Vagina (tissue), 2 donors: ENCODE measurements at regions not wholly inside any gene's neighbourhood (a gene's known extent, or its start where the extent isn't known, plus 50 kb on each side); places are given as distances from the start of the nearest gene placed in this dataset.
"Not testable (repeated sequence)": the region's sequence is repeated elsewhere in the genome, so short reads cannot be mapped to it uniquely, and the experiment has no call there.

ENCODE experiments used
- DNase-seq, 2 donors: peaks; one replicate each; pipeline ENCODE4 v3.0.0-alpha.2; 2017; ENCODE audit errors: extremely low spot score in 2 of 2
- H3K27ac ChIP-seq: fragments of 200-600 bp; sonication (generic); one replicate; pipeline ENCODE4 v1.5.1; 2019
- H3K27me3 ChIP-seq: fragments of 200-600 bp; sonication (generic); one replicate; pipeline ENCODE4 v1.5.1; 2019
- H3K36me3 ChIP-seq, 2 donors: fragments of 200-600 bp; sonication (generic); one replicate each; pipeline ENCODE4 v1.5.1; 2017 to 2019
- H3K4me1 ChIP-seq: fragments of 200-600 bp; sonication (generic); one replicate; pipeline ENCODE4 v1.5.1; 2019
- H3K4me3 ChIP-seq, 2 donors: fragments of 200-600 bp; sonication (generic); 1 replicate in 1 of 2; 2 replicates in 1 of 2; pipeline ENCODE4 v1.5.1; 2016 to 2019
- H3K9me3 ChIP-seq: fragments of 200-600 bp; sonication (generic); one replicate; pipeline ENCODE4 v1.5.1; 2019
- POLR2A ChIP-seq, 2 donors: fragments of 450-650 bp; IDR thresholded peaks; one replicate each; pipeline ENCODE4 v1.6.1; 2017; ENCODE audit warnings: antibody characterized with exemption in 2 of 2, mild to moderate bottlenecking in 2 of 2, moderate library complexity in 2 of 2
- POLR2AphosphoS5 ChIP-seq, 2 donors: sonication (generic); formaldehyde crosslinking; IDR thresholded peaks; one replicate each; pipeline ENCODE4 v1.9.0; 2017; ENCODE audit warnings: antibody characterized with exemption in 2 of 2, mild to moderate bottlenecking in 2 of 2, low read depth in 1 of 2; ENCODE audit not compliant: insufficient read depth in 1 of 2
- intact Hi-C: fragments of 100-400 bp; cut with DNase I; formaldehyde crosslinking; loops from one replicate; pipeline ENCODE4 v1.15.1; 2023
- TF ChIP-seq, protein P1 (sequence below), 3 experiments: fragments of 450-650 bp in 2 of 3; fragments of 200-600 bp in 1 of 3; sonication (generic) in 1 of 3; IDR thresholded peaks; one replicate each; pipeline ENCODE4 v1.5.1; 2017 to 2019; ENCODE audit warnings: antibody characterized with exemption in 3 of 3, mild to moderate bottlenecking in 2 of 3, moderate library complexity in 2 of 3

DNA sequence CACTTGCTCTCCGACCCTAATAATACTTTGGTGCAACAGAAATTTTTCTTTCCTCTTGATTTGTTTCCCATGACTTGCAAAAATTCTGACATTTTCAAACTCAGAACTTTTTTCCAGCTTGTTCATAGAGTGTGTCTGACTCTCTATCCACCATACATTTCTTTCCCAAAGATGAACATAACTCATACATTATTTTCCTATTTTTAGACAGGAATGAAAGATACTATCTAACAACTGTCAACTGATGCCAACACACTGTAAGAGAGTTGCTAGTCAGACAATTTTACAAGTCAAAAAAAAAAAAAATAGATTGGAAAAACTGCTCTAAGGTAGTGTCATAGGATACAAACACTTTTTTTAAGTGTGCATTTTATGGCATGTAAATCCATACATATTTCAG, 1001.0 kb upstream of the WWC1 start:
- H3K4me3 ChIP-seq = no peak overlapping the region
- H3K27ac ChIP-seq = no peak overlapping the region
- DNase-seq = no peak
- H3K36me3 ChIP-seq = no peaks in the 10 kb centered on the region
- TF ChIP-seq POLR2AphosphoS5 (IDR thresholded peaks at IDR 0.05; ENCODE audit: insufficient read depth in 1 of 2, low read depth in 1 of 2) = no peak
- TF ChIP-seq, protein P1, sequence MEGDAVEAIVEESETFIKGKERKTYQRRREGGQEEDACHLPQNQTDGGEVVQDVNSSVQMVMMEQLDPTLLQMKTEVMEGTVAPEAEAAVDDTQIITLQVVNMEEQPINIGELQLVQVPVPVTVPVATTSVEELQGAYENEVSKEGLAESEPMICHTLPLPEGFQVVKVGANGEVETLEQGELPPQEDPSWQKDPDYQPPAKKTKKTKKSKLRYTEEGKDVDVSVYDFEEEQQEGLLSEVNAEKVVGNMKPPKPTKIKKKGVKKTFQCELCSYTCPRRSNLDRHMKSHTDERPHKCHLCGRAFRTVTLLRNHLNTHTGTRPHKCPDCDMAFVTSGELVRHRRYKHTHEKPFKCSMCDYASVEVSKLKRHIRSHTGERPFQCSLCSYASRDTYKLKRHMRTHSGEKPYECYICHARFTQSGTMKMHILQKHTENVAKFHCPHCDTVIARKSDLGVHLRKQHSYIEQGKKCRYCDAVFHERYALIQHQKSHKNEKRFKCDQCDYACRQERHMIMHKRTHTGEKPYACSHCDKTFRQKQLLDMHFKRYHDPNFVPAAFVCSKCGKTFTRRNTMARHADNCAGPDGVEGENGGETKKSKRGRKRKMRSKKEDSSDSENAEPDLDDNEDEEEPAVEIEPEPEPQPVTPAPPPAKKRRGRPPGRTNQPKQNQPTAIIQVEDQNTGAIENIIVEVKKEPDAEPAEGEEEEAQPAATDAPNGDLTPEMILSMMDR (IDR thresholded peaks at IDR 0.05) = no peak
- TF ChIP-seq POLR2A (IDR thresholded peaks at IDR 0.05) = no peak
- H3K9me3 ChIP-seq = no peaks in the 10 kb centered on the region
- H3K27me3 ChIP-seq = no peaks in the 10 kb centered on the region
- intact Hi-C loops = no loop called here
- peaks cover 17% of the 10 kb centered on the region for H3K4me1 ChIP-seq

DNA sequence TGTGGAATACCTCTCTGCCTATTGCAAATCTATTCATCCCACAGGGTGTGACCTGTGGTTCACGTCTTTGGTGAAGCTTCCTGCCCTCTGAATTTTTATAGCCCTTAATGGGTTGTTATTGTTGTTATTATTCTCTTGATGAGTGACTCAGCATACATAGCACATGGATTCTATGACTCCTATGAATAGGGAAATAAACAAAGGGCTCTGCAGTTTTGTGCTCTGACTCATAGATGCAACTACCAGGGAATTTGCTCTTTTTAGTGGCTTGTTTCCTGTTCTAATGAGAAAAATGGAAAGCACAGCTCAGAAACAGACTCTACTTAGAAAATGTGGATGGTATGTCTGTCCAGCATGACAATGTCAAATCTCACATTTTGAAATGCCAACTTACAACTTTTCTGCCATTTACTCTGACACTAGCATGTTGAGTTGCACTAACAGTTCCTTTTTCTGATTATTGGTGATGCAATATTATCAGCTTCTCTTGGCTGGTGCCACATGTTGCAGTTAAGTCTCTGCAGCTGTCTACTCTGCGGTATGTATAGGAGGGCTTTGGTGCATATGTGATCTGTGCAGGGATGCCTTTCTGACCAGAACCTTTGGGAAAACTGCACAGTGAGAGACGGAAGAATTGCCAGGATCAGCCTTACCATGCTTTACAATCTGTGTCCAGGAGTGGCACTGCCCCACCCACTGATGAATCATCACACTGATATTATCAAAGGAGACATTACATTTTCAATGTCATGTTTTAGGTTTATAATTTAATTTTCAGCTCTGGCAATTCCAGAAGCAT, 996.4 kb upstream of the WWC1 start:
- Histone ChIP-seq H3K9me3 (no peaks in the 10 kb centered on the region), H3K36me3 (no peaks in the 10 kb centered on the region), H3K4me1 (peaks cover 30% of the 10 kb centered on the region), H3K4me3 (no peak overlapping the region), H3K27ac (peak overlapping the region; percentile 61), H3K27me3 (no peaks in the 10 kb centered on the region)
- intact Hi-C loops = no loop called here
- no peak for DNase-seq
- TF ChIP-seq, protein P1 (IDR thresholded peaks at IDR 0.05) = no peak
- TF ChIP-seq POLR2AphosphoS5 (IDR thresholded peaks at IDR 0.05; ENCODE audit: insufficient read depth in 1 of 2, low read depth in 1 of 2) = peak in 1 of 2 donors; percentile 80

DNA sequence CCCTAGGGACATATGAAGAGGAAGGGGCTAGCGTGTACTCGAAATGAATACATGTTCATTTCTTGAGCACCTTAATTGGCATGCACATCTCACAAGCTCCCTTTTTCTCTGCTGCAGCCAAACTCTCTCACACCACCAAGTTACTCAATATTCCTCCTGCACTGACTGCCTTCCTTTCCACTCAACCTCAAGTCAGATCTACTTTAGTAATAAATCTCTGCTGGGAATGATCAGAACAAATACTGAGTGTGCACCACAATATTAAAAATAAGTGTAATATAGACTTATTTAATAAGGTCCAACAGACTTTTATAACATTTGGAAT, 995.8 kb upstream of the WWC1 start:
- H3K9me3 ChIP-seq = no peaks in the 10 kb centered on the region
- no peak for DNase-seq
- H3K36me3 ChIP-seq = no peaks in the 10 kb centered on the region
- no peaks in the 10 kb centered on the region for H3K27me3 ChIP-seq
- peaks cover 30% of the 10 kb centered on the region for H3K4me1 ChIP-seq
- H3K27ac ChIP-seq = no peak overlapping the region
- TF ChIP-seq, protein P1 (IDR thresholded peaks at IDR 0.05) = no peak
- no peak for TF ChIP-seq POLR2A (IDR thresholded peaks at IDR 0.05)
- H3K4me3 ChIP-seq = no peak overlapping the region
- intact Hi-C loops = no loop called here

DNA sequence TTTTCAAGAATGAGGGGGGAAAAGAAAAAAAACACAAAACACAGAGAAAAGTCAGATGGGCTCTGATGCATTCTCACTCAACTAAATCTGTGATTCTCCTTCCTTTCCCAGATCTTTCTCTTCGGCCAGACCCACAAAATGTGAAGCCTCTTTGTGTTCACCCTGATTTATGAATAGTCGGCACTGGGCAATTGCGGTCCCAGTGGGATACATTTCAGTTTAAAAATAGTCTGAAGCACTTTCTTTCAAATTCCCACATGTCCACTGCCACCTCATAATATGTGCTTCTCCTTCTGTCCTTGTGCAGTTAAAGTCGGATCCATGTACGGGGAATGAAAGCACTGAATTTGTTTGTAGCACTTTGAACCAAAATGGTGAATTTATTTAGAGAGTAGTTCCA, 995.4 kb upstream of the WWC1 start:
- no peaks in the 10 kb centered on the region for H3K9me3 ChIP-seq
- no peaks in the 10 kb centered on the region for H3K36me3 ChIP-seq
- intact Hi-C loops = no loop called here
- no peaks in the 10 kb centered on the region for H3K27me3 ChIP-seq
- no peak overlapping the region for H3K4me3 ChIP-seq
- no peak for DNase-seq
- H3K4me1 ChIP-seq = peaks cover 30% of the 10 kb centered on the region
- no peak overlapping the region for H3K27ac ChIP-seq
- TF ChIP-seq POLR2A (IDR thresholded peaks at IDR 0.05) (no peak), POLR2AphosphoS5 (IDR thresholded peaks at IDR 0.05; ENCODE audit: insufficient read depth in 1 of 2, low read depth in 1 of 2) (no peak)
- TF ChIP-seq, protein P1 (IDR thresholded peaks at IDR 0.05) = no peak

DNA sequence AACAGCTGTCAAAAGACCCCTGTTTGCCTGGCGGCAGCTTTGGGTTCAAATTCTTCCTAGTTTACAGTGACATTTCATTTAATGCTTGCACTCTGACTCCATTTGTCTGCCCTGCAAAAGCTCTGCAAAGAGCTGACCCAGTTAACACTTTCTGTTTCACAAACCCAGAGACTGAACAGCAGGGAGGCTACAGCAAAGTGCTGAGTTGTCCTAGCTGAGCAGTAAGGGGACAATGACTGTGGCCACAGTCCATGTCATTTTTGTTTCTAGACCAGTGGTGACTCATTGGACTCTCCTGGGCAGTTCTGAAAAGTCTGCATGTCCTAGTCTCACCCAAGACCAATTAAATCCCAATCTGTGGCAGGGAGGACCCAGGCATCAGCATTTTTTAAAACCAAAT, 994.8 kb upstream of the WWC1 start:
- no peak for TF ChIP-seq POLR2AphosphoS5 (IDR thresholded peaks at IDR 0.05; ENCODE audit: insufficient read depth in 1 of 2, low read depth in 1 of 2)
- no peak for TF ChIP-seq POLR2A (IDR thresholded peaks at IDR 0.05)
- TF ChIP-seq, protein P1 (IDR thresholded peaks at IDR 0.05) = no peak
- intact Hi-C loops = no loop called here
- no peak for DNase-seq
- H3K9me3 ChIP-seq = no peaks in the 10 kb centered on the region
- no peaks in the 10 kb centered on the region for H3K27me3 ChIP-seq
- no peak overlapping the region for H3K27ac ChIP-seq
- peaks cover 30% of the 10 kb centered on the region for H3K4me1 ChIP-seq
- H3K4me3 ChIP-seq = no peak overlapping the region
- no peaks in the 10 kb centered on the region for H3K36me3 ChIP-seq

DNA sequence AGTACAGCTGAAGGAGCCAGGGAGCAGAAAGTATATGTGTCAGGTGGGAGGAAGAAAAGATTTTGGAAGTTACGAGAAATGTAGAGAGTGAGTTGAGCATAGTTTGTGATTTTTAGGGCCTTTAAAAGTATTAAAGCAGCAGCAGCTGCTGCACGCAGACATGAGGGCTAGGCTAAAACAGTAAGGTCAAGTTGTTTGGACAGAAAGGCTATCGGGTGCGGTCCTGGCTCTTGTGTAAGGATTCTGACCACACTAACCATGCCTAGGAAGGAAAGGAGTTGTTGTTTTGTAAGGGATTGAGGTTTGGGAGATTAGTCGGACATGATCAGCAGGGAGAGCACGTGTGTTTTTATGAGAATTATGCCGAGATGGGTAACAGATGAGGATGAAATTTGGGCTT, 991.6 kb upstream of the WWC1 start:
- DNase-seq, intact Hi-C loops, H3K27me3 ChIP-seq, H3K27ac ChIP-seq, H3K36me3 ChIP-seq, H3K4me3 ChIP-seq, H3K9me3 ChIP-seq: not testable (repeated sequence)
- H3K4me1 ChIP-seq = peaks cover 19% of the 10 kb centered on the region
